HG03432 (cell line): ENCODE measurements at regions not wholly inside any gene's neighbourhood (a gene's known extent, or its start where the extent isn't known, plus 50 kb on each side); places are given as distances from the start of the nearest gene placed in this dataset.
"Not testable (repeated sequence)": the region's sequence is repeated elsewhere in the genome, so short reads cannot be mapped to it uniquely, and the experiment has no call there.

Source experiments
- ATAC-seq: cut with Tn5 transposase; IDR thresholded peaks from one replicate; pipeline ENCODE4 v1.9.1; 2021; ENCODE audit warnings: mild to moderate bottlenecking, moderate library complexity; ENCODE audit not compliant: unreplicated experiment

DNA sequence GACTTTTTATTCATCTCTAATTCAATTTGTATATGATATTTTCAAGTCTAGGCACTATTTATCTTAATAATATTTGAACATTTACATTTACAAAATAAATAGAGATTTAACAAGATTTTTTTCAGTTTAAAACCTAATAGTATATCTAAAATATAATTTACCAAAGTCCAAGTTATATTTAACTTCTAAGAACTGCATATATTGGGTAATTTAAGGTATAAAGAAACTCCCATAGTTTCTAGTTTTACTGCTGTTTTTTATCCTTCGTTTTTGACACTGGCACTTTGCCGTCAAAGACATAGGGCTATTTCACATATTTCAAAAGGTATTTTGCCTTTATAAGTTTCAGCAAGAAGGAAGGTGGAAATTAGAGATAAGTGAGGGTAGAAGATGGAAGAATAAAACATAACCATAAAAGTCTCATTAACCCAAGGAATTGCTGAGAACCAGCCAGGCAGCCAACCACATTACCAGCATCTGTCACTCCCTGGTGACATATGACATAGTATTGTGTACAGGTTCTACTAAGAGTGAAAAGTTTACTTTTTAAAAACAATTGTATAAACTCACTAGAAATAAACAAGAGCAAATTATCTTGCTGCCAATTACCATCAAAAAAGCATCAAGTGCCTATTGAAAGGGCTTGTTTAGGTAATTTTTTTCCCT, 251.5 kb downstream of the NSUN3 start:
- no peak for ATAC-seq

DNA sequence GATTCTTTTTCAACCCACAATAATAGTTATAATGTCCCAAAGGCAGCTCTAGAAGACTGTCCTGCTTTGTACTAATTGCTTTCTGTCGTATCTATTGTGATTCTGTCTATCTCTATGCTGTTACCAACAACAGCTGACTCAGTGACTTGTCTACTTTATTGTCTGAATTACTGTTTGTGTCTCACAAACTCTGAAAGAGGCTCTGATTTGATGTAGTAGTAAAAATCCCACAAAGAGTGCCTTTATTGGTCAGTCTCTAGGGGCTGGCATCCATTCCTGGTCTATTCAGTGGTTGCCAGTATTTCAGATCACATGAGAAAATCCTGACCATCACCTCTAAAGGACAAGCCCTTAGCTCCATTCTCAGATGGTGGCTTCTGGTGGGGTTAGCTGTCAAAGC, 254.2 kb downstream of the NSUN3 start:
- ATAC-seq: no peak

DNA sequence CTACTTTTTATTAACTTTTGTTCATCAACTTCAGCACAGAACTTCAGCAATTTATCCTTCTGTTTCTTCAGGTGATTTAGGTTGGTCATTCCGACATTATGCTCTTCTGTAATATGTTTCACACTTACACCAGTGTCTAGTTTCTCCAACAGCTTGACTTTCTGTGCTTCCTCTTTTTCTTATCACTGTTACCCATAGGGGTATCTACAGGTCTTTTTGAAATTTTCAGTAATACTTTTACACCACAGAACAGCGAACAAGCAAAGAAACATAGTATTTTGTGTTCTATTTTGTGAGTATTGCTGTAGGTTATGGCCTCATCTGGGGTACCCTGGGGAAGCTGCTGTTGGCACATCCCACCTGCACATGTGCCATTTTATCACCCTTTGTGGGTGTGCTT, 260.7 kb downstream of the NSUN3 start:
- no peak for ATAC-seq

DNA sequence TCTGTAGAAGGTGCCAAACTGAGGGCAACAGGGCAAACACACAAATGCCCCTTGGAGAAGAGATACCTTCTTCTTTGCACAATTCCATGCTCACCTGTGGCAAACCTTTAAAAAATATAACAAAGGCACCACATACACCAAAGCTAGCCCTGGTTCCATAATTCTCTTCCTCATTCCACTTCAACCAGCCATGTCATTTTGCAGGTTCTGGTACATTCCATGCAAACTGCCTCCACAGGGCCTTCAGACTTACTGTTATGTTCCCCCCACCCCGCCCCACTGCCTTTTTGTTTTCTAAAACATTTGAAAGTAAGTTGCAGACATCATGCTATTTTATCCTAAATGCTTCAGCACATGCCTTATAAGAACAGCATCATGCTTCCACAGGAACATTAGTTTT, 269.0 kb downstream of the NSUN3 start:
- no peak for ATAC-seq

DNA sequence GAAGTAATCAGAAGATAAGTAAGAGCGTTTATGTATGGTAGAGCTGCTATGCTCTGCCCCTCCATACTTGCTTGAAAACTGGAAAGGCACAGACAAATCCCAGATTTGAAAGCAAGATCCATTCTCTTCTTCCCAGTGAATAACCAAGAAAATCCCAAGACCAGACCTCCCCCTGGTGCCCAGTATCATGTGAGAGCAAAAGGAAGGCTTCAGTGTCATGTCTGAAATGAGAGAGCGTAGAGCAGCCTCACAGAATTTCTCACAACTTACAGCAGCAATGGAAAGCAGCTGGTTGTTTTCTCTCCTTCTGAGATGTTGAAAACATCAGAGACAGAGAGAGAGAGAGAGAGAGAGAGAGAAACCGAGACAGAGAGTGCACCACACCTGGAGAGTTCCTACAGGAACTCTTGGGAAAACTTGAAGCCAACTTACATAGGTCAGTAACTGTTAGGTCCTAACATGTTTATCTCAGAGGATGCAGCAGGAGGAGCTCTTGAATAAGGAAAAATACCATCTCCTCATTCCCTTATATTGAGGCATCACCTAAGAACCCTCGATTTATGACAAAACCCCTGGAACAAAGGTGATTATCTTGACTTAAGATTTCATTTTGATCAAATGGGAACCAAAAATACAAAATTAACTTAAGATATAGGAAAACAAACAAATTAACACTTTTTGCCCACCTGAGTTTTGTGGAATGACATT, 273.3 kb downstream of the NSUN3 start:
- ATAC-seq: no peak

DNA sequence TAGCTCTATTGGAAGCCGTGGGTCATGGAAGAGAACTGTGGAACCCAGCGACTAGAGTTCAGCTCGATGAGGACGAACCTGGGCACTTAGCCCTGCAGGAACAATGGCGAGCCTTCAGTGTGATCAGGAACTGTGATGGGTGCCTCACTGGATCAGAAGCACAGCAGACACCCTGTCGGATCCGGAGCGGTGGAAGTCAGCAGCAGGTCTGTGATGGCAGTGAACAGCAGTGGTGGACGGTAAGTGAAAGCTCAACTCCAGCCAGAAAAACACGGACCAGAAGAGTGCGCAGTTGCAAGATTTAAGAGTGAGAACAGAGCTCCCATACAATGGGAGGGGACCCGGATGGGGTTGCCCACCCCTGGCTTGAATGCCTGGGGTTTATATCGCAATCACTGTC, 282.2 kb downstream of the NSUN3 start:
- no peak for ATAC-seq

DNA sequence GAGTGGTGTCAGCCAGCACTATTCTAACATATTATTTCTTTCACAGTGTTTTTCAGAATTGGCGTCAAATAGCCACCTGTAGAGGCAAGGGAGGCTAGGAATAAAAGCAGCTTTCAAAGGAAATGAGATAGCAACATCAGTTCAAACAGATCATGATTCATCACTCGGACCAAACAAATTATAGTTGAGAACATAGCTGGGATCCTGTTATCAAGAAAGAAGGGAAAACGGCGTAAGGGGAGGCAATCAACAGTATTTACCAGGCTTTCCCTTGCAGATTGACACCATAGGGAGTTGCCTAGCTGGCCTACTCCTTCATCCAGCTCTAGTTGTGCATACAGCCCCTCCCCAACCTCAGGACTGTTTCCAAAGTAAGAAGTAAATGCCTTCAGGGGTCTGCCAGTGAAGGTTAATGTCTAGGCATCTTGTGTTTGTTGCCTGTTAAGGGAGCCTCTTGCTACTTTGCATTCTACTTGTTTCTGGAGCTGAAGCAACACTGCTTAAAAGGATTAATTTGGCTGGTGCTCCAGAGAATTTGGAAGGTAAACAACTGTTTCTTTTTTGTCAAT, 286.5 kb downstream of the NSUN3 start:
- ATAC-seq: no peak

DNA sequence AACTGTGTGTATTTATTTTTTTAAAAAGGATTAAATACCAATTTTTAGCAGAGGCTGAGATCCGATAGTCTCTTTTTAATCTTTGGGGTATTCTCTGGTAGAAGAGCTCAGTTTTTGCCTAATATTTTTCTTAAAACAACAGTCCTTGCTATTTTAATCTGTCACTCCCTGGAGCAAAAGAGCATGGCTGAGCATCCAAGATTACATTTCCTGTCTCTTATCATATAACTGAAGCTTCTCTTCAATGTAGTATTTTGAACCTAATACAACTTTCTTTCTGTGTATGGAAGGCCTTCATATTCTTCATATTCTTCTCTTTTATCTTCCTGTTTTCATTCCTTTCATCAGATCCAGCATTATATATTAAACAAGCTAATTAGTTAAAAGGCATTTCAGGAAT, 293.7 kb downstream of the NSUN3 start:
- no peak for ATAC-seq

DNA sequence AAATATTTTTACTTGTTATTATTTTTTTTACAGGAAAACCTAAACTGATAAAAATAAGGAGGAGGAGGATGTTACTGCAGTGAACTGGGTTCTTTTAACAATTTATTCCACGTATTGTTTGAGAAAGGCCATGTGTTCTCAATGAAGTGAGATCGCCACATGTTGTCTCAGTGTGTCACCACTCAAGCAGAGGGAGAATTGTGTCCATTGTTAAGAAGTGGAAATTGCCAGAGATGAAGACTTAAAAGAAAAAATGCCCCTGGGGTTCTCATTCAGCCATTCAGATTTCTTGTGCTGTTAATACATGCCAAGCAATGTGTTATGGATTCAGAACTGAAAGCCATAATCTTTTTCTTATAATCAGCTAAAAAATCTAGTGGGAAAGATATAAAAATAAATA, 297.1 kb downstream of the NSUN3 start:
- no peak for ATAC-seq

DNA sequence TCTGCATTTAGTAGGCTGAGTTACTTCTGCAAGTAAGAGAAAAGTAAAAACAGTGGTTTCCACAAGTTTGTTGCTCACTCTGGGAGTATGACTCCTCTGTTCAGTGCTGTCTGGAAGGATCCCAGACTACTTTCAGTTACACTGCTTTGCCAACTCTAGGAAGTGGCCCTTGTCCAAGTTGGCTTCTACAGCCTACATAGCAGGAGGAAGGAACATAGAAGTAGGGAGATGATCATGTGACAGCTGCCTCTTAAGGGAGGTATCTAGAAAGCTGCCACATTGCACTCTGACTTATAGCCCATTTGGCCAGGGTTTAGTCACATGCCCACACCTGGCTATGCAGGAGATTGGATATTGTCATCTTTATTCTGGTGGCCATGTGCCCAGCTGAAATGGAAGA, 298.1 kb downstream of the NSUN3 start:
- ATAC-seq: no peak

DNA sequence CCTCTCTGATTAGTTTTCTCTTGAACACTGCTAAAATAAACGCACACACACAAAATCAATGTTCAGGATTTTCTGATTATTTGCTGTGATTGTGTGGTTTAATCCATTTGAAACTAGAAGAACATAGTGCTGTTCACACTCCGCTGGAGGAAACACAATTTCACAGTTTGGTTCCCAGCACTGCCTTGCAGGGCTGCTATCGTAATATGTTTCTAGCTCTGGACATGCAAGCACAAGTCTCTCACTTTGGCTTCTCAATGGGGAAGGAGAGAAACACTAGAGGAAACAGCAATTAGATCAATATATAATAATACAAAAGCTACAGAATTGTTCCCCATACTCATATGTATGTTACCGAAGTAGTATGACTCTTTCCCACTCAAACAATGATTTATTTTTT, 299.5 kb downstream of the NSUN3 start:
- no peak for ATAC-seq

DNA sequence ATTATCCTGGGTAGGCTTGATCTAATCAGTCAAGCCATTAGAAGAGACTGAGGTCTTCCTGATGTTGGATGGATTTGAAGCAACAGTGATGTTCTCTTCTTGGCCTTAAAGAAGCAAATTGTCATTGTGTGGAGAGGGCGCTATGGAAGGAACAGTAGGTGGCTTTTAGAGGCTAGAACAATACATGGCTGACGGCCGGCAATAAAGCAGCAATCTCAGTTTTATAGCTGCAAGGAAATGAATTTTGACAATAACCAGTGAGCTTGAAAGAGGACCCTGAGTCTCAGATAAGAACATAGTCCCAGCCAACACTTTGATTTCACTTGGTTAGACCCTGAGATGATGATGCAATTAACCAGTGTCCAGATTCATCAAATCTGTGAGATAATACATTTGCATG, 302.1 kb downstream of the NSUN3 start:
- no peak for ATAC-seq

DNA sequence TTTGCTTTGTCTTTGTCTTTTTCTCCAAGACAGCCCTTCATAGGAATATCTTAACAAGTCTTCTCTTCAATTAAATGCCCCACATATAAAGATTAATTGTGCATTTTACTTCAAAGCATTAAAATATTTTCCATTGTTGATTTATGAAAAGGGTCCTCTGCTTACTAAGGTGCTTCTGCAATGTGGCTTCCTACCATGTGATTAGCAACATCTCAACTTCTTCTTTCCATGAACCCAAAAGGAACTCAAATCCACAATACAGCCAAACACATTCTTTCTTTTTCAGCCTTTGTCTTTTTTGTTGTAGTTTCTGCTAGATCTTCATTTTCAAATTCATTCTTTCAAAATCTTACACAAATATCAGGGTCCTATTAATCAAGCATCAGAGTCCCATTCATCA, 309.2 kb downstream of the NSUN3 start:
- no peak for ATAC-seq

DNA sequence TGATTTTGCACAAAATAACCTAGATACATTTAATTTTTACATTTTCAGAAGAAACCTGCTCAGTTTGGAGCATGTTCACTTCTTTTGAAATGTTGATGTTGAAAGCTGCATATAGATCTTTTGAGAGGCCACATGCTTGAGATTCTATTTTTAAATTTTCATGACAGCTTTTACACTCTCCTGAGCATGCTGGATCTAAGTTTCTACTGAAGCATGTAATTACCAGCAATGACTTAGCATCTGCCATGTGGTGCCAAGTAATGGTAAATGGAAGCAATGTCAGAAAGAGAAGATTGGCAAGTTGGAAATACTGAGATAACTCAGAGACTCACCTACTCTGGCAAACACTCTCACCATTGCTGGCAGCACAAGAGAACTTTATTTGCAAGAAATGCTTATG, 310.6 kb downstream of the NSUN3 start:
- ATAC-seq: no peak

DNA sequence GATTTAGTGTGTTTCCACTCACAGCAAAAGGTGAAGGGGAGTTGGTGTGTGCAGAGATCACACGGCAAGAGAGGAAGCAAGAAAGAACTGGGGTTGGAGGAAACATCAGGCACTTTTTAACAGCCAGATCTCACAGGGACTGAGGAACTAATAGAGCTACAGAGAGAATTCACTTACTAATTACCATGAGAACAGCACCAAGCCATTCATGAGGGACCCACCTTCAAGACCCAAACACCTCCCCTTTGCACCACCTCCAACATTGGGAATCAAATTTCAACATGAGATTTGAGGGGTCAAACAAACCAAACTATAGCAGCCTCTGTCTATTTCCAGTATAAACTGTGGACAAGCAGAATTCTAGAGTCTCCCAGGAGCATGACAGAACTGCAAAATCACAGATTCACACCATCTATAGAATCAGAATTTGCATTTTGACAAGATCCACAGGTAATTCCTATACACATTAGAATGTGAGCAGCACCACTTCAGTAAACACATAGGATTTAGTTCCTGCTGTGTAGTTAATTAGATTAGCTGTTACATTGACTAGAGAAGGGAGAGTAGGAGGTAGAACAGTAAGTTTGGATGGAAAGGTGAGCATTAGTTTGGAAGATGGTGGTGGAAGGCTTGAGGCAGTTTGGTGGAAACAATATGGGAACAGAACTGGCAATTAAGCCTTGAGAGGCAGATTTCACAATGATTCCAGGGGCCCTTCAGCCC, 311.7 kb downstream of the NSUN3 start:
- ATAC-seq: no peak

DNA sequence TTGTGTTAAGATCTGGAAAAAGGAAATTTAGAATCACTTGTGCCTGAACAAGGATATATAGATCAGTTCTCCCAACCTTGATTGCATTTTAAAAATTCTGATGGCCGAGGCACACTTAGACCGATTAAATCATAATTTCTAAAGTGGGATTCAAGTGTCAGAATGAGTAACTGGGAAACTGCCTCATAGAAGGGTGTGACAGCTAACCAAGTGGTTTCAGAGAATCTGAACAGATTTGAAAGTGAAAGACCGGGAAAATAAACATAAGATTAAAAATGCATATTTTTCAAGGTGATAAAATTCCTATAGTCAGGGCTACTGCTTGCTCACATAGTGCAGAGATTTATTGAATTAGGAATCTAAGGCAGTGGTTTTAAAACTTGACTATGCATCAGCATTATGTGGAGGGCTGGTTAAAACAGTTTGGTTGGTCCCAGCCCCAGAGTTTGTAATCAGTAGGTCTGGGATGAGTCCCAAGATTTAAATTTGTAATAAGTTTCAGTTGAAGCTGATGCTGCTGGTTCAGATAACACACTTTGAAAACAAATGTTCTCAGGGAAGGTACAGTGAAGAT, 314.3 kb downstream of the NSUN3 start:
- ATAC-seq: not testable (repeated sequence)

DNA sequence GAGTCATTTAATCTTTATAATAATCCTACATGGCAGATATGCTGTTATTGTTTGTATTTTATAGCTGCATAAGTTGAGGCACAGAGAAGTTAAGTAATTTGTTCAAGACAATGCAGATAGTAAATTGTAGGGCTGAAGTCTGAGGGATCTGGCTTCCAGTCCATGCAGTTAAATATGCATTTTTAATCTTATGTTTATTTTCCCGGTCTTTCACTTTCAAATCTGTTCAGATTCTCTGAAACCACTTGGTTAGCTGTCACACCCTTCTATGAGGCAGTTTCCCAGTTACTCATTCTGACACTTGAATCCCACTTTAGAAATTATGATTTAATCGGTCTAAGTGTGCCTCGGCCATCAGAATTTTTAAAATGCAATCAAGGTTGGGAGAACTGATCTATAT, 315.0 kb downstream of the NSUN3 start:
- ATAC-seq: not testable (repeated sequence)

DNA sequence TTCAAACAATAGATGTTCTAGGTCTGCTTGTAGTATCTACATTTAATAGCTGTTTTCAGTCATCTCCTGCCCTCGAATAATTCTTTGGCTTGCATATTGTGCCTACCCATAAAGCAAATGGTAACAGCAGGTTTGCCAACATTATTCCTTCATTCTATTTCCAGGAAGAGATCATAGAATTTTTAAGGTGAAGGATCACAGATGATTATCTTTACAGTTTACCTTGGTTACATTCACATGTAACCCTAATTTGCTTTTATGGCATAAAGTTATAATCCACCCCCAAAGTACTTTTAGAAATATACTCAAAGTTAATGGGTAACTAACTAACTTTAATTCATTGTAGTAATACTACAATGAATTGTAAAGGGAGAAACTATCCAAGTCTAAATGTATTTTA, 315.5 kb downstream of the NSUN3 start:
- no peak for ATAC-seq

DNA sequence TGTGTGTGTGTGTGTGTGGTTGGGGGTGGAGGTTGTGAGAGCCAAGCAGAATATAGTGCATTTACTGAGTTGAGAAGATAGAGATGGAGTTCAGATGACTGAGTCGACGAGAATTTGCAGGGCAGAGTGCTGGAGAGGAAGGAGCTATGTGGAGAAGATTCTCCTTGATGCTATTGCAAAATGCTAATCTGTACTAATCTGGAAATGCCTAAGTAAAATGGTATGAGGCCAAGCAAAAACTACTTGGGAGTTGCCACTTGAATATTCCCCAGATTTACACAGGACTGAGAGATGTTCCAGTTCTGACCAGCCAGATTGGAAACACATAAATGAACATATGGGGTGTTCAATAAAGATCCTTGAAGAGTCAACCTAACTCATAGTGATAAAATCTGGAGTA, 316.4 kb downstream of the NSUN3 start:
- ATAC-seq: no peak

DNA sequence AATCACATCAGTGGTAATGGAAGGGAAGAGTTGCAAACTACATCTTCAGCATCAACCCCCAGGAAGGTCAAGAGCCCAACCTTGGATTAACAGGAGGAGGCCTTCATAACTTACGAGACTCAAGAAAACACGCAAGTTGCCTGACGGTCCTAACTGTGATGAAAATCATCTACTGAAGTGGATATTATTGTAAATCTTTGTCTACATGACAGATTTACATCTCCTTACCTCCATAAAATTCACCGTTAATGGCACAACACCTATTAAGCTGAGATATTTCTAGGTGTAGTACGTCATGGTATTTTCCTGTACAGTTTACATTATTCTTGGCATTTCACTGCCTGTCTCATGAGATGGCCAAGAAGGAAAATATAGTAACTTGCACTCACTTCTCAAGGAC, 332.0 kb downstream of the NSUN3 start:
- no peak for ATAC-seq

DNA sequence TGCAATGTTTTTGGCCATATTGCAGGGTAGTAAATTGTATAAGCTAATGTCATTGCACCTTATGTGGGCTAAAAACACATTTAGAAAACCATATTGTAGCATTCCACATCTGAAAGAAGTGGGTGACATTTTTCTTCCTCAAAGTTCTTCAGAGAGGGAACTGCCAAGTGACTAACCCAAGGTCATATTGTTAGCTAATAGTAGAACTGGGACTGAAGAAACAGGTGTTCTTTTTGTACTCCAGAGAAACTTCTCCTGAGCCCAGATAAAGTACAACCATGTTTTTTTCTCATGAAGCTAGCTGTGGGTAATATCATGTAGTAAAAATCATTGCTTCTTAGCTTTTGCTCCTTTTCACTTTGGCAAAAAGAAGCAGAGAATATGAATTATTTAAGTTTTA, 333.0 kb downstream of the NSUN3 start:
- ATAC-seq: no peak

DNA sequence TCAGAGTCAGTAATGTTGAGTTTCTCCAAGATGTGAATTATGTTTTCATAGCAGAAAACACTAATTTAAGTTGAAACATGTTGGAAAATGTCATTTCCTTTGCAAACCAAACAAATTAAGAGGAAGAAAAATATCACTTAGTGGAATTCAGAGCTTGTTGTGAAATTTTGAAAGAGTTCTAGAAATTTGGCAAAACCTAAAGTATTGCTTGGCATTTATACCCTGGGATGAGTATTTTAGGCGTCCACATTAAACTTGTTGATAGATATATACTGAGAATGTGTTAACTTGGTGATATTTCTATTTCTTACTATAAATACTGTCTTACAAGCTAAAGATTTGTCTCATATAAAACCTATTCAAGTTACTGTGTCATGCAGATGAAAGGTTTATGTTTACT, 335.2 kb downstream of the NSUN3 start:
- no peak for ATAC-seq
